ENCODE measurements at regions not wholly inside any gene's neighbourhood (a gene's known extent, or its start where the extent isn't known, plus 50 kb on each side); places are given as distances from the start of the nearest gene placed in this dataset.
"Not testable (repeated sequence)": the region's sequence is repeated elsewhere in the genome, so short reads cannot be mapped to it uniquely, and the experiment has no call there.

- H3K27me3 ChIP-seq (ENCODE audit: low read depth, low read length), result no peaks in the 10 kb centered on the region
- H3K4me3 ChIP-seq (ENCODE audit: low read length), result no peak overlapping the region
- H3K36me3 ChIP-seq (replicated peaks; ENCODE audit: low read depth, low read length), result no peaks in the 10 kb centered on the region
- no peaks in the 10 kb centered on the region for H3K9me3 ChIP-seq (ENCODE audit: insufficient read depth, low read length)
- H4K20me1 ChIP-seq (ENCODE audit: insufficient read depth, low read length), result no peaks in the 10 kb centered on the region
- no peak overlapping the region for H2AFZ ChIP-seq (ENCODE audit: low read depth, low read length)
- H3K4me1 ChIP-seq (ENCODE audit: low read length), result no peaks in the 10 kb centered on the region
- no peak for TF ChIP-seq EZH2phosphoT487 (IDR thresholded peaks at IDR 0.05; ENCODE audit: low read depth)
- TF ChIP-seq CTCF (IDR thresholded peaks at IDR 0.05; ENCODE audit: low read depth, low read length), result no peak
- no peak overlapping the region for H3K4me2 ChIP-seq (ENCODE audit: low read length)
- no peak overlapping the region for H3K9ac ChIP-seq (ENCODE audit: low read length)
- no peaks in the 10 kb centered on the region for H3K79me2 ChIP-seq (ENCODE audit: low read length)
- no peak overlapping the region for H3K27ac ChIP-seq (ENCODE audit: low read length)
Observed at GRCh38 chr9:32142074-32142473, 242.4 kb upstream of the ACO1 start.

- not testable (repeated sequence) for H2AFZ ChIP-seq (ENCODE audit: low read depth, low read length); H3K4me3 ChIP-seq (ENCODE audit: low read length); H3K27ac ChIP-seq (ENCODE audit: low read length); H4K20me1 ChIP-seq (ENCODE audit: insufficient read depth, low read length); H3K9me3 ChIP-seq (ENCODE audit: insufficient read depth, low read length); H3K36me3 ChIP-seq (replicated peaks; ENCODE audit: low read depth, low read length); H3K27me3 ChIP-seq (ENCODE audit: low read depth, low read length); H3K9ac ChIP-seq (ENCODE audit: low read length); H3K4me1 ChIP-seq (ENCODE audit: low read length); H3K79me2 ChIP-seq (ENCODE audit: low read length)
- TF ChIP-seq CTCF (IDR thresholded peaks at IDR 0.05; ENCODE audit: low read depth, low read length), result peak; percentile 30
- peak overlapping the region; percentile 26; the same call in 1 of the 2 replicates for H3K4me2 ChIP-seq (ENCODE audit: low read length)
Observed at GRCh38 chr9:32148553-32148952, 235.9 kb upstream of the ACO1 start.

- Histone ChIP-seq H3K27ac (ENCODE audit: low read length) (no peak overlapping the region), H3K4me3 (ENCODE audit: low read length) (no peak overlapping the region), H3K36me3 (replicated peaks; ENCODE audit: low read depth, low read length) (no peaks in the 10 kb centered on the region), H3K4me2 (ENCODE audit: low read length) (no peak overlapping the region), H2AFZ (ENCODE audit: low read depth, low read length) (no peak overlapping the region), H4K20me1 (ENCODE audit: insufficient read depth, low read length) (no peaks in the 10 kb centered on the region), H3K9ac (ENCODE audit: low read length) (no peak overlapping the region), H3K79me2 (ENCODE audit: low read length) (no peaks in the 10 kb centered on the region), H3K27me3 (ENCODE audit: low read depth, low read length) (no peaks in the 10 kb centered on the region), H3K9me3 (ENCODE audit: insufficient read depth, low read length) (no peaks in the 10 kb centered on the region), H3K4me1 (ENCODE audit: low read length) (no peaks in the 10 kb centered on the region)
- TF ChIP-seq CTCF (IDR thresholded peaks at IDR 0.05; ENCODE audit: low read depth, low read length), result no peak
- no peak for TF ChIP-seq EZH2phosphoT487 (IDR thresholded peaks at IDR 0.05; ENCODE audit: low read depth)
Observed at GRCh38 chr9:32161209-32161608, 223.2 kb upstream of the ACO1 start.

- H3K4me3 ChIP-seq (ENCODE audit: low read length), result no peak overlapping the region
- H3K36me3 ChIP-seq (replicated peaks; ENCODE audit: low read depth, low read length), result no peaks in the 10 kb centered on the region
- H3K9me3 ChIP-seq (ENCODE audit: insufficient read depth, low read length), result no peaks in the 10 kb centered on the region
- H2AFZ ChIP-seq (ENCODE audit: low read depth, low read length), result no peak overlapping the region
- H3K4me1 ChIP-seq (ENCODE audit: low read length), result no peaks in the 10 kb centered on the region
- no peaks in the 10 kb centered on the region for H3K79me2 ChIP-seq (ENCODE audit: low read length)
- H3K27me3 ChIP-seq (ENCODE audit: low read depth, low read length), result no peaks in the 10 kb centered on the region
- H3K9ac ChIP-seq (ENCODE audit: low read length), result no peak overlapping the region
- no peaks in the 10 kb centered on the region for H4K20me1 ChIP-seq (ENCODE audit: insufficient read depth, low read length)
- H3K27ac ChIP-seq (ENCODE audit: low read length), result no peak overlapping the region
- H3K4me2 ChIP-seq (ENCODE audit: low read length), result no peak overlapping the region
- no peak for TF ChIP-seq CTCF (IDR thresholded peaks at IDR 0.05; ENCODE audit: low read depth, low read length)
- TF ChIP-seq EZH2phosphoT487 (IDR thresholded peaks at IDR 0.05; ENCODE audit: low read depth), result no peak
Observed at GRCh38 chr9:32161720-32162119, 222.7 kb upstream of the ACO1 start.

GRCh38 chr9:32166316-32166715, 218.1 kb upstream of the ACO1 start:
- not testable (repeated sequence) for H2AFZ ChIP-seq (ENCODE audit: low read depth, low read length); H3K9ac ChIP-seq (ENCODE audit: low read length); H3K36me3 ChIP-seq (replicated peaks; ENCODE audit: low read depth, low read length); H3K4me2 ChIP-seq (ENCODE audit: low read length); H3K4me3 ChIP-seq (ENCODE audit: low read length); H3K79me2 ChIP-seq (ENCODE audit: low read length); H3K27me3 ChIP-seq (ENCODE audit: low read depth, low read length); H3K9me3 ChIP-seq (ENCODE audit: insufficient read depth, low read length); H3K4me1 ChIP-seq (ENCODE audit: low read length); H3K27ac ChIP-seq (ENCODE audit: low read length); H4K20me1 ChIP-seq (ENCODE audit: insufficient read depth, low read length)
